Rectal smooth muscle tissue (tissue), 1 donor: ENCODE measurements at regions not wholly inside any gene's neighbourhood (a gene's known extent, or its start where the extent isn't known, plus 50 kb on each side); places are given as distances from the start of the nearest gene placed in this dataset.
"Not testable (repeated sequence)": the region's sequence is repeated elsewhere in the genome, so short reads cannot be mapped to it uniquely, and the experiment has no call there.

ENCODE experiments used
- H3K27ac ChIP-seq: one replicate; pipeline ENCODE4 v1.7.0; 2013; ENCODE audit warnings: low read depth, low read length, inconsistent platforms
- H3K27me3 ChIP-seq: one replicate; pipeline ENCODE4 v1.7.0; 2013; ENCODE audit warnings: low read length; ENCODE audit not compliant: control insufficient read depth, insufficient read depth
- H3K36me3 ChIP-seq: one replicate; pipeline ENCODE4 v1.7.0; 2013; ENCODE audit warnings: low read length; ENCODE audit not compliant: control insufficient read depth, insufficient read depth
- H3K4me1 ChIP-seq: one replicate; pipeline ENCODE4 v1.7.0; 2013; ENCODE audit warnings: low read length; ENCODE audit not compliant: control insufficient read depth, insufficient read depth
- H3K4me3 ChIP-seq: one replicate; pipeline ENCODE4 v1.7.0; 2013; ENCODE audit warnings: low read length
- H3K9ac ChIP-seq: one replicate; pipeline ENCODE4 v1.7.0; 2013; ENCODE audit warnings: low read length

DNA sequence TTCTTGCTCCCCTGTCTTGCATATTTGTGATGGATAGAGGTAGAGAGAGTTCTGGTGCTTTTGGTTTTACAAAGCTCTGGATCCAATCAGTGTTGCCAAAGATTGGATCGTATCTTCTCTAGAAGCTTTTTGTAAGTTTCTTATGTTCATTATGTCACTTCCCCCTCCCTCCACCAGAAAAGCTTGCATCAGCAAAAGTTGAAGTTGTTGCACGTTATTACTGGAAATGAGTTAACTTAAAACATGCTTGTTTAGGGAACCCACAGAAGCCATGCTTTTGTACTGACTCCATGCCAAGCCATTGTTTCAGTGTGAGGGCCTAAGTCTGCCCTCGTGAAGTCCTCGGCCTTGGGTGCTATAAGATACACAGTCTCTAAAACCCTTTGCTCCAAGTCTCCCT is 186.5 kb downstream of the ERCC6L2 start:
- Histone ChIP-seq H3K9ac (no peak overlapping the region), H3K4me1 (no peaks in the 10 kb centered on the region), H3K27ac (no peak overlapping the region), H3K27me3 (no peaks in the 10 kb centered on the region), H3K36me3 (no peaks in the 10 kb centered on the region), H3K4me3 (no peak overlapping the region)

DNA sequence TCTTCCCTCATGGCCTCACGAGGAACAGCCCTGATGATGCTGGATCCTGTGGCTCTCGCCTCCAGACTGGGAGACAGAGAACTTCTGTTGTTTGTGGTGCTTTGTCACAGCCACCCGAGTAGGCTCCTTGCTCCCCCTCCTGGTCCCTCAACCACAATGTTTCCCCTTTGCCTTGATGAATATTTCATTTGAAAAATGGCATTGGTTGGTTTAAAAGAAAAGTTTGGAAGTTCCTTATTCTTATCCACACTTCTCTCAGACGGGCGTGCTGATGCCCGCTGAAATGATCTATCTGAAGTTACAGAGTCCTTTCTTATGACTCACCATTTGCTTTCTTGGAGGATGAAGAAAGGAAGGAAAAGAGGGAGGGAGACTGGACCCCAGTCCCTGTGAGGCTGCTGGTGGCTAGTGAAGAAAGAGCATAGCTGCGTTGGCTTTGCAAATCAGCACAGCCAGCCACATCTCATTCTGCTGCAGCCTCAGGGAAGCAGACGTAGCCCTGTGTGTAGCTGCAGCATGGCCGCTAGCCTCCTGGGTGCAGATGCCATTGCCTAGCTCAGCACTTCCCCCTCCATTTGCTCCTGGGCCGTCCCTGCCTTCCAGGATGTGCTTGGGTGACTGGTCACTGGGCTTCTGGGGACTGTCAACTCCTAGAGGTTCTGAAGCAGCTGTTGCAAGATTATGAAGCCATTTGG is 185.9 kb downstream of the ERCC6L2 start:
- no peak overlapping the region for H3K4me3 ChIP-seq
- no peak overlapping the region for H3K9ac ChIP-seq
- no peaks in the 10 kb centered on the region for H3K4me1 ChIP-seq
- no peaks in the 10 kb centered on the region for H3K36me3 ChIP-seq
- H3K27ac ChIP-seq = no peak overlapping the region
- no peaks in the 10 kb centered on the region for H3K27me3 ChIP-seq

DNA sequence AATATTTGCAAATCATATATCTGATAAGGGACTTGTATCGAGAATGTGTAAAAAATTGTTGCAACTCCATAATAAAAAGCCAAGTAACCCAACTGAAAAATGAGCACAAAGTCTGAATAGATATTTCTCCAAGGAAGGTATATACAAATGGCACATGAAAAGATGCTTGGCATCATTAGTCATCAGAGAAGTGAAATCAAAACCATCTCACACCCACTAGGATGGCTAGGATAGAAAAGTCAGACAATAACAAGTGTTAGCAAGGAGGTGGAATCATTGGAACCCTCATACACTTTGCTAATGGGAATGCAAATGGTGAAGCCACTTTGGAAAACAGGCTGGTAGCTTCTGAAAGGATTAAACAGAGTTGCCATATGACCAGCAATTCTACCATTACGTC is 182.7 kb downstream of the ERCC6L2 start:
- H3K4me3 ChIP-seq = no peak overlapping the region
- H3K9ac ChIP-seq = no peak overlapping the region
- H3K27me3 ChIP-seq = no peaks in the 10 kb centered on the region
- H3K4me1 ChIP-seq = no peaks in the 10 kb centered on the region
- H3K27ac ChIP-seq = no peak overlapping the region
- H3K36me3 ChIP-seq = no peaks in the 10 kb centered on the region

DNA sequence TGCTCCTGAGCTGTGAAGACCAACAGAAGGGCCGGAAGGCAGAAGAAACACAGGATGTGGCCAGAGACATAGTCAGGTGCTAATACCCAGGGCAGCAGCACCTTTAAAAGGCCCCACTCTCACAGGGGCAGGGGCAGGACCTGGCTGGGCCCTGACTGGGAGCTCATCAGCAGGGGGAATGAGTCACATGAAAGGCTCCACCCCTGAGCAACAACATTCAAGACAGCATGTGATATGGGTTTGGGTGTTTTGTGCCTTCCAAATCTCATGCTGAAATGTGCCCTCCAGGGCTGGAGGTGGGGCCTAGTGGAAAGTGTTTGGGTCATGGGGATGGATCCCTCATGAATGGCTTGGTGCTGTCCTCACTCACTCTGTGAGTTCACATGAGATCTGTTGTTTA is 181.7 kb downstream of the ERCC6L2 start:
- no peak overlapping the region for H3K9ac ChIP-seq
- no peaks in the 10 kb centered on the region for H3K4me1 ChIP-seq
- no peaks in the 10 kb centered on the region for H3K36me3 ChIP-seq
- H3K27ac ChIP-seq = no peak overlapping the region
- no peak overlapping the region for H3K4me3 ChIP-seq
- no peaks in the 10 kb centered on the region for H3K27me3 ChIP-seq

DNA sequence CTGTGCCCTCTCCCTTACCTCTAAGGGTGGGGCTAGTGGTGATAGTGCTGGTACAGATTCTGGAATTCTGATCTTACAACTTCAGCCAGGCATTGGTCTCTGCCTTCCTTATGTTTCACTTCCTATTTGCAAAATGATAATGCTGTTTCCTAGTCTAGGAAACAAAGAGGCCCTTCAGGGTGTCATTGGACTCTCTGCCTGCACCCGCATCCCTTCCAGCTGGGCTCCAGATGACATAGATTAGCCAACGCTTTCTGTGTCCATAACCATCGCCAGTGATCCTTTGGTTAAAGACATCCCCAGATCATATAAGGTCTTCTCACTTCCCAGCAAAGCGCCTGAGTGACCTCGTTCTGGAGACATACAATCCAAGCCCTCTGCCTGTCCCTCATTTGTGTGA is 180.7 kb downstream of the ERCC6L2 start:
- H3K9ac ChIP-seq = no peak overlapping the region
- H3K36me3 ChIP-seq = no peaks in the 10 kb centered on the region
- no peak overlapping the region for H3K27ac ChIP-seq

DNA sequence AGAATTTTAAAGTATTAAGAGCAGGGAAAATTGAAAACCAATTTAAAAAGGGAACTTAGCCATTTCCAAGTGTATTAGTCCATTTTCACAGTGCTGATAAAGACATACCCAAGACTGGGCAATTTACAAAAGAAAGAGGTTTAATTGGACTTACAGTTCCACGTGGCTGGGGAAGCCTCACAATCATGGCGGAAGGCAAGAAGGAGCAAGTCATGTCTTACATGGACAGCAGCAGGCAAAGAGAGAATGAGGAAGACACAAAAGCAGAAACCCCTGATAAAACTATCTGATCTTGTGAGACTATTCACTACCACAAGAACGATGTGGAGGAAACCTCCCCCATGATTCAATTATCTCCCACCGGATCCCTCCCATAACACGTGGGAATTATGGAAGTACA is 178.8 kb downstream of the ERCC6L2 start:
- H3K36me3 ChIP-seq, H3K4me3 ChIP-seq, H3K4me1 ChIP-seq, H3K27me3 ChIP-seq, H3K9ac ChIP-seq, H3K27ac ChIP-seq: not testable (repeated sequence)

More for the DNA sequence above, 180.7 kb downstream of the ERCC6L2 start:
- Histone ChIP-seq H3K4me1 (no peaks in the 10 kb centered on the region), H3K4me3 (no peak overlapping the region), H3K27me3 (no peaks in the 10 kb centered on the region)

DNA sequence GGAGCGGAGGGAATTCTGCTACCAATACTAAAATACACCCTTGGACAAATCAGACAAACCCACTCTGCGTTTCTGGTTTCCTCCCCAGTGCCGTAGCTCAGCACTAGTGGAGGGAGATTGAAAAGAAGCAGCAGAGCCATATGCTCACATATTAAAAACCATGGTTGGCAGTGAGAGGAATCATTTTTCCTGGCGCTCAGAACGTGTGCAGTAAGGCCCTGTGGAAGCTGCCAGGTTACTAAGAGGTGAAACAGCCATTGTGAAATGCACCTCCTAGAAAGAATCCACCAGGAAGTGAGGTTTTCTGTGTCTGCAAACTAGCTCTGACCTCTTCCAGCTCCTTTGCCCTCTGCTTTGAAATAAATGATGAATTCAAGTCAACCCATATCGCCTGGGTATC is 177.2 kb downstream of the ERCC6L2 start:
- Histone ChIP-seq H3K9ac (no peak overlapping the region), H3K4me1 (peaks cover 6% of the 10 kb centered on the region), H3K27ac (no peak overlapping the region), H3K27me3 (no peaks in the 10 kb centered on the region), H3K4me3 (no peak overlapping the region), H3K36me3 (no peaks in the 10 kb centered on the region)

DNA sequence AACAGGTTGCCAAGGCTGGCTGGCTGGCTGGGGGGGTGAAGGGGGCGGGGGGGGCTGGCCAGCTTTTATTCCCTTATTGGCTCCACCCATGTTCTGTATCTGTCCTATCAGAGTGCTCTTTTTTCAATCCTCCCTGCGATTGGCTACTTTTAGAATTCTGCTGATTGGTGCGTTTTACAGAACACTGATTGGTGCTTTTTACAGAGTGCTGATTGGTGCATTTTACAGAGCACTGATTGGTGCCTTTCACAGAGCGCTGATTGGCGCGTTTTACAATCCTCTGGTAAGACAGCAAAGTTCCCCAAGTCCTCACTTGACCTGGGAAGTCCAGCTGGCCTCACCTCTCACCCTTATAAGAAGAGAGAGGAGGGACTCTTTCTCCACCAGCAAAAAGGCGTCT is 175.9 kb downstream of the ERCC6L2 start:
- no peak overlapping the region for H3K27ac ChIP-seq
- no peaks in the 10 kb centered on the region for H3K36me3 ChIP-seq
- no peak overlapping the region for H3K9ac ChIP-seq
- no peak overlapping the region for H3K4me3 ChIP-seq
- H3K27me3 ChIP-seq = no peaks in the 10 kb centered on the region
- H3K4me1 ChIP-seq = peaks cover 6% of the 10 kb centered on the region

DNA sequence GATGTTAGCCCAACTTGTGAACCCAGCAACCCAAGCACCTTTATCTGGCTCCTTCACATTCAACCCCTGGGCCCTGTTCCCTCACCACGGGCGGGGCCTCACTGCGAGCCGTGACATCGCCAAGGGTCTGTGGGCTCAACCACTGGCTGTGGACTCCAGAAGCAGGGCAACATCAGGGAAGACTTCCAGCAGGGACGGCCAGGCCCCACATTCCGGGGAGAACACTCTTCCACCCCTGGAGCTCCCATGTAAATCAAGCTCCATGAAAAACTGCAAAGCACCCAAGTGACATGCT is 175.3 kb downstream of the ERCC6L2 start:
- Histone ChIP-seq H3K4me3 (no peak overlapping the region), H3K4me1 (peaks cover 6% of the 10 kb centered on the region), H3K27ac (no peak overlapping the region), H3K27me3 (no peaks in the 10 kb centered on the region), H3K36me3 (no peaks in the 10 kb centered on the region), H3K9ac (no peak overlapping the region)

DNA sequence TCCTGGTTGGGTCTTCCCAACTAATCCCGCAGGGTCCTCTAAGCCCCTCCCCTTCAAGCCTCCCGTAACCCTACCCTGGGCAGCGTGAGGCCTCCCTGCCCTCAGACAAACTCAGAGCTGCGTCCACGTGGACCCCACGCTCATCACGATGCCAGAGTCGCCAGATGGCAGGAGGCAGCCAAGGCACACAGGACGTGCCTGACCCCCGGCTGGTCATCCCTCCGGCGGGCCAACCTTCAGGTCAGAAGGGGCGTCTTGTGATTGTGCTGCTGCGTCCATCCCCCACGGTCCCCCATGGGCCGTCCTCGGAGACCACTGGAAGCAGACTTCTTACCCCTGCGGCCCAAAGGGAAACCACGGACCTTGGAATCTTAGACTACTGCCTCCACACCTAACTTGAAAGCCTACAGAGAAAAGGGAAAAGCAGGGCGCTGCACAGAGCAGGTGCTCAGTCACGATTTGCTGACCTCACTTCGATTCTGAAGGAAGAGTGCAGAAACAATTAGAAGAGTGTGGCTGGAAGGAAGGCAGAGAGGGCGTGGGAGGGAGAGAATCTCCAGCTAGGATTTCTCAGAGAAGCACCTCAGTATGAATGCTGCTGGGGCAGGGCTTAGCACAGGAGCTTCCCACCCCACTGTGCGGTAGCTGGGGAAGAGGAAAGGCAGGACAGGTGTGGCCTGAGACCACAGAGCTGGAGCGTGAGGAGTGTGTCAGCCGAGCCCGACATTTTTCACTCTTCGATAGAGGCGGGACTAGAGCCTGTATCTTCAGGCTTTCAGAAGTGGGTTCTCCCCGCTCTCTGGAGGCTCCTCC is 174.8 kb downstream of the ERCC6L2 start:
- no peaks in the 10 kb centered on the region for H3K27me3 ChIP-seq
- no peak overlapping the region for H3K4me3 ChIP-seq
- H3K36me3 ChIP-seq = no peaks in the 10 kb centered on the region
- no peak overlapping the region for H3K9ac ChIP-seq
- H3K4me1 ChIP-seq = peaks cover 6% of the 10 kb centered on the region
- H3K27ac ChIP-seq = no peak overlapping the region

DNA sequence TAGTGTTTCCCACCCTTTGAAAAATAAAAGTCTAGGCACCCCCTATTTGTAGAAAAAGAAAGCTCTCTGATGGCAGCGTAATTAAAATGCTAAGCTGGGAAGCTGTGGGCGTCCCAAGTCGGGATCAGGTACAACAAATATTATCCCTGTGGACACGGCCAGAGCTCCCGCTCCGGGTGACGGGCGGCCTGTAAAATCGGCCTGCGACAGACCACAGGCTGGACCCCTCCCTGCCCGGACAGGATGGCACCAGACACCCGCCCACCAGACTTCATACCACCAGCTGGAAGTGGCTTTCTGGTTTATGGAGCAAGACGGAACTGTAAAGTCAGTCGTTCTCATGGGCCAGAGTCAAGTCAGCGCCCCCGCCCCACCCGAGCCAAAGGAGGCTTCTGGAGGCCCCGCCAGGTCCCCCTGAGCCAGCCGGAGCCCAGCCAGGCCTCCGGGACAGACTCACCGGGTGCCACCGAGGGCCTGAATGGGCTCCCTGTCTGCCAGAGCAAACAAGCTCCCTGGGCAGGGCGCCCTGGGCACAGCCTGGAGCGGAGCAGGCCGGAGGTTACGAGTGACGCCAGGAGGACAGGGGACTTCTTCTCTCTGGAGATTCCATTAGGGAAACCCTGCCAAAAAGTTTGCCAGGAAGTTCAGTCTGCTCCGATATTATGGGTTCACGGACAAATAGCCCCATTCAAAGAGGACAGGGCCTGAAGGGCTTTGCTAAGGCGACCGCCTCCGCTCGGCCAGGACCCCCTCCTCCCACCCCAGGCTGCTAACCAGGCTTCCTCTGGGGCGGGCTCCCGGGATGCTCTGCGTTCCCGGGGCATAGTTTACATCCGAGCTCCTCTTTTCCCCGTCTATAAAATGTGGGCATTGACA is 173.7 kb downstream of the ERCC6L2 start:
- Histone ChIP-seq H3K27me3 (no peaks in the 10 kb centered on the region), H3K4me1 (peaks cover 6% of the 10 kb centered on the region), H3K27ac (peak overlapping the region; percentile 45), H3K4me3 (no peak overlapping the region), H3K9ac (no peak overlapping the region), H3K36me3 (no peaks in the 10 kb centered on the region)

DNA sequence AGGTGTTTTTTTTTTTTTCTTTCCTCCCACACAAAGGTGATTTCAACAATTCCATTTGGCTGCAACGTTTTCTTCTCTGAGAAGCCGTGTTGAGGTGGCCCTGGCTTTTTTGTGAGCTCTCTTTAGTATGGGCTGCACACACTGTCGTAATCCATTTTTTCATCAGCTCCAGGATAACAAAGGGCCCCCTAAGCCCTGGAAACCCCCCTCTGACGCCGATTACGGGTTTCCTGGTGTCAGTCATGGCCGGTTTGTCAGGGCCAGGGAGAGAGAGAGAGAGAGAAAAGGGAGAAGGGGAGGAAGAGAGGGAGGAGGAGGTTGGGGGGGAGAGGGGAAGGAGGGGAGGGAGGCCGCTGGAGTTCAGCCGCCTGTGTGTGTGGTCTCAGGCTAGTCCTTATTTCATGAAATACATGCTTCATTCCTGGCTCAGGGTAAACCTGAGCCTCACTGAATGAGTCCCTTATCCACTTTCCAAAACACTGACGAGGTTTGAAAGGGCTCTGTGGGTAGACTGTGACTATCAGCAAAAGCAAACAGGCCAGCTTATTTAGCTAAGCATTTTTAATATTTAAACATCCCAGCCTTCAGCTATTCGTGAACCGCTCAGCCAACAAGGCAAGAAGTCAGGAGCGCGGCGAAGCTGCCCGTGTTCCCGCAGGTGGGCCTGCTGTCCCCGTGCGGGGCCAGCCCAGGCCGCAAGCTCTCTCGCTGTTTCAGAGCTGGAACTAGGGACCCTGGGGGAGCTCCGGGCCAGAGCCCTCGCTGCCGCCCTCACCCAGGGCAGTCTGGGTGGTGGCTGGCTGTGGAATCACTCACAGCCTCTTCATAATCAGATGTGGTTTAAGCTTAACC is 172.8 kb downstream of the ERCC6L2 start:
- H3K4me1 ChIP-seq = peaks cover 6% of the 10 kb centered on the region
- peak overlapping the region; percentile 45 for H3K27ac ChIP-seq
- no peak overlapping the region for H3K4me3 ChIP-seq
- H3K9ac ChIP-seq = no peak overlapping the region
- H3K36me3 ChIP-seq = no peaks in the 10 kb centered on the region
- H3K27me3 ChIP-seq = no peaks in the 10 kb centered on the region
